Fibroblast of skin of abdomen (primary cell): ENCODE measurements at regions not wholly inside any gene's neighbourhood (a gene's known extent, or its start where the extent isn't known, plus 50 kb on each side); places are given as distances from the start of the nearest gene placed in this dataset.
A peak's percentile ranks its signal among the peaks of the same experiment; 100 is the strongest.
"Not testable (repeated sequence)": the region's sequence is repeated elsewhere in the genome, so short reads cannot be mapped to it uniquely, and the experiment has no call there.

Source experiments
- DNase-seq: peaks from one replicate; pipeline ENCODE4 v3.0.0-alpha.2; 2013

- no peak for DNase-seq
These were observed 190.3 kb downstream of the TMEM167A start for GRCh38 chr5:82886911-82887310.

- peak; percentile 49 for DNase-seq
These were observed 191.4 kb downstream of the TMEM167A start for GRCh38 chr5:82885627-82886389.

- no peak for DNase-seq
These were observed 192.2 kb downstream of the TMEM167A start for GRCh38 chr5:82884821-82885471.

- no peak for DNase-seq
These were observed 194.9 kb downstream of the TMEM167A start for GRCh38 chr5:82882316-82882715.

GRCh38 chr5:82881571-82882174 is 195.5 kb downstream of the TMEM167A start:
- no peak for DNase-seq

GRCh38 chr5:82879089-82879488 is 198.1 kb downstream of the TMEM167A start:
- no peak for DNase-seq

- DNase-seq = no peak
These were observed 203.7 kb downstream of the TMEM167A start for GRCh38 chr5:82873452-82873851.

- not testable (repeated sequence) for DNase-seq
These were observed 204.6 kb downstream of the TMEM167A start for GRCh38 chr5:82872321-82873288.

- DNase-seq = no peak
These were observed 211.6 kb downstream of the TMEM167A start for GRCh38 chr5:82865625-82866024.

- DNase-seq = no peak
These were observed 213.9 kb downstream of the TMEM167A start for GRCh38 chr5:82863266-82863665.

- DNase-seq = no peak
These were observed 214.5 kb downstream of the TMEM167A start for GRCh38 chr5:82862711-82863110.

GRCh38 chr5:82862261-82862660 is 214.9 kb downstream of the TMEM167A start:
- DNase-seq = no peak

GRCh38 chr5:82861701-82862100 is 215.5 kb downstream of the TMEM167A start:
- DNase-seq = no peak

GRCh38 chr5:82859451-82860140 is 217.6 kb downstream of the TMEM167A start:
- DNase-seq = no peak

- no peak for DNase-seq
These were observed 218.8 kb downstream of the TMEM167A start for GRCh38 chr5:82858151-82859025.

- peak; percentile 27 for DNase-seq
These were observed 221.2 kb downstream of the TMEM167A start for GRCh38 chr5:82855893-82856550.

- DNase-seq = no peak
These were observed 222.2 kb downstream of the TMEM167A start for GRCh38 chr5:82854956-82855355.

- no peak for DNase-seq
These were observed 225.7 kb downstream of the TMEM167A start for GRCh38 chr5:82851471-82851870.

GRCh38 chr5:82850393-82850792 is 226.8 kb downstream of the TMEM167A start:
- no peak for DNase-seq

GRCh38 chr5:82849885-82850284 is 227.3 kb downstream of the TMEM167A start:
- no peak for DNase-seq
